DMS 273 (cell line): ENCODE measurements at regions not wholly inside any gene's neighbourhood (a gene's known extent, or its start where the extent isn't known, plus 50 kb on each side); places are given as distances from the start of the nearest gene placed in this dataset.
"Not testable (repeated sequence)": the region's sequence is repeated elsewhere in the genome, so short reads cannot be mapped to it uniquely, and the experiment has no call there.

Experiments used
- DNase-seq: peaks from one replicate; lab custom pipeline; 2025; ENCODE audit not compliant: unreplicated experiment; lab: John Stamatoyannopoulos, UW

- no peak for DNase-seq
These were observed 158.6 kb upstream of the NR2F2 start for GRCh38 chr15:96171853-96172296.

- no peak for DNase-seq
These were observed 158.1 kb upstream of the NR2F2 start for GRCh38 chr15:96172417-96172816.

- DNase-seq: no peak
These were observed 153.7 kb upstream of the NR2F2 start for GRCh38 chr15:96176831-96177230.

- DNase-seq: no peak
These were observed 153.2 kb upstream of the NR2F2 start for GRCh38 chr15:96177279-96177678.

GRCh38 chr15:96180087-96180748, 150.3 kb upstream of the NR2F2 start:
- no peak for DNase-seq

- DNase-seq: no peak
These were observed 149.3 kb upstream of the NR2F2 start for GRCh38 chr15:96181217-96181616.

GRCh38 chr15:96181873-96182301, 148.6 kb upstream of the NR2F2 start:
- no peak for DNase-seq

- no peak for DNase-seq
These were observed 147.6 kb upstream of the NR2F2 start for GRCh38 chr15:96182736-96183513.

GRCh38 chr15:96183514-96183850, 147.0 kb upstream of the NR2F2 start:
- no peak for DNase-seq

- DNase-seq: no peak
These were observed 146.6 kb upstream of the NR2F2 start for GRCh38 chr15:96183867-96184266.

GRCh38 chr15:96184297-96184696, 146.2 kb upstream of the NR2F2 start:
- DNase-seq: no peak

- DNase-seq: no peak
These were observed 144.4 kb upstream of the NR2F2 start for GRCh38 chr15:96186105-96186504.

- no peak for DNase-seq
These were observed 142.9 kb upstream of the NR2F2 start for GRCh38 chr15:96187341-96188305.

GRCh38 chr15:96197721-96198120, 132.8 kb upstream of the NR2F2 start:
- DNase-seq: no peak

GRCh38 chr15:96199111-96199510, 131.4 kb upstream of the NR2F2 start:
- DNase-seq: no peak

GRCh38 chr15:96200357-96200967, 130.0 kb upstream of the NR2F2 start:
- DNase-seq: no peak

- no peak for DNase-seq
These were observed 128.8 kb upstream of the NR2F2 start for GRCh38 chr15:96201696-96202095.

- DNase-seq: not testable (repeated sequence)
These were observed 124.9 kb upstream of the NR2F2 start for GRCh38 chr15:96205588-96205987.

GRCh38 chr15:96207377-96208006, 123.0 kb upstream of the NR2F2 start:
- DNase-seq: no peak

GRCh38 chr15:96209285-96209735, 121.2 kb upstream of the NR2F2 start:
- DNase-seq: no peak
